GM23338 (cell line): ENCODE measurements at regions not wholly inside any gene's neighbourhood (a gene's known extent, or its start where the extent isn't known, plus 50 kb on each side); places are given as distances from the start of the nearest gene placed in this dataset.

Experiments
- CREB1 ChIP-seq: fragments of 250-450 bp; sonication (Bioruptor Pico); IDR thresholded peaks from 2 replicates; pipeline ENCODE4 v1.5.0; 2020; ENCODE audit warnings: low read depth, mild to moderate bottlenecking, moderate library complexity
- EZH2 ChIP-seq: fragments of 200-600 bp; sonication (generic); IDR thresholded peaks from one replicate; pipeline ENCODE4 v1.8.0; 2017; ENCODE audit warnings: antibody characterized with exemption, mild to moderate bottlenecking, low read depth; ENCODE audit not compliant: unreplicated experiment
- EZH2phosphoT487 ChIP-seq: fragments of 200-600 bp; sonication (generic); IDR thresholded peaks from one replicate; pipeline ENCODE4 v1.8.1; 2018; ENCODE audit warnings: antibody characterized with exemption; ENCODE audit not compliant: unreplicated experiment
- NANOG ChIP-seq: IDR thresholded peaks from 2 replicates; pipeline ENCODE4 v1.6.1; 2016; ENCODE audit warnings: antibody characterized with exemption, borderline replicate concordance
- POLR2AphosphoS5 ChIP-seq: IDR thresholded peaks from 2 replicates; pipeline ENCODE4 v1.6.1; 2016; ENCODE audit warnings: antibody characterized with exemption, low read depth
- STAT1 ChIP-seq: IDR thresholded peaks from one replicate; pipeline ENCODE4 v1.6.1; 2016; ENCODE audit warnings: antibody characterized with exemption; ENCODE audit not compliant: unreplicated experiment
- TF ChIP-seq, protein P1 (sequence below), 2 experiments: fragments of 200-600 bp in 1 of 2; sonication (generic) in 1 of 2; conservative IDR thresholded peaks; 2 replicates each; pipeline versions ENCODE4 v1.5.1 to v1.6.1; 2016 to 2017; ENCODE audit warnings: antibody characterized with exemption in 2 of 2, low read depth in 2 of 2, mild to moderate bottlenecking in 2 of 2, moderate library complexity in 1 of 2
- TF ChIP-seq, protein P2 (sequence below): fragments of 250-450 bp; sonication (Bioruptor Pico); IDR thresholded peaks from 2 replicates; pipeline ENCODE4 v1.5.0; 2020; ENCODE audit warnings: mild to moderate bottlenecking, moderate library complexity
- TF ChIP-seq, protein P3 (sequence below): IDR thresholded peaks from one replicate; pipeline ENCODE4 v1.6.1; 2018; ENCODE audit warnings: antibody characterized with exemption; ENCODE audit not compliant: unreplicated experiment
- TF ChIP-seq, protein P4 (sequence below): IDR thresholded peaks from 2 replicates; pipeline ENCODE4 v1.6.1; 2016; ENCODE audit warnings: antibody characterized with exemption

DNA sequence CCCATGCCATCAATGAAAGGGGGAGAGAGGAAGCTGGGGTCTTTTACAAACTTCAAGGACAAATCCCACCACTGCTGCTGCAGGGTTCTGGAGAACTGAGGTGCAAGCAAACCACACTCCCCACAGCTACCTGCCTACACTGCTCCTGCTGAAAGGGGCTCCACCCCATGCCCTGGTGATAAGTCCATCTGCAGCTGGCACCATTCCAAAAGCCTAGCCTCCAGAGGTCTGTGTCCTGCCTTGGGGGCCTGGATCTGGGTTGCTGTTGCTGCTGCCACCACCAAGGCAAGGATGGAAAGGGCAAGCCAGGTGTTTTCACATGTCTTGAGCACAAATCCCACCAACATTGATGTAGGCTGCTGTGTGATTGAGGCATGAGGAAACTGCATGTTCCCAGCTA is 97.4 kb upstream of the UBE2E3 start:
- TF ChIP-seq, protein P1, sequence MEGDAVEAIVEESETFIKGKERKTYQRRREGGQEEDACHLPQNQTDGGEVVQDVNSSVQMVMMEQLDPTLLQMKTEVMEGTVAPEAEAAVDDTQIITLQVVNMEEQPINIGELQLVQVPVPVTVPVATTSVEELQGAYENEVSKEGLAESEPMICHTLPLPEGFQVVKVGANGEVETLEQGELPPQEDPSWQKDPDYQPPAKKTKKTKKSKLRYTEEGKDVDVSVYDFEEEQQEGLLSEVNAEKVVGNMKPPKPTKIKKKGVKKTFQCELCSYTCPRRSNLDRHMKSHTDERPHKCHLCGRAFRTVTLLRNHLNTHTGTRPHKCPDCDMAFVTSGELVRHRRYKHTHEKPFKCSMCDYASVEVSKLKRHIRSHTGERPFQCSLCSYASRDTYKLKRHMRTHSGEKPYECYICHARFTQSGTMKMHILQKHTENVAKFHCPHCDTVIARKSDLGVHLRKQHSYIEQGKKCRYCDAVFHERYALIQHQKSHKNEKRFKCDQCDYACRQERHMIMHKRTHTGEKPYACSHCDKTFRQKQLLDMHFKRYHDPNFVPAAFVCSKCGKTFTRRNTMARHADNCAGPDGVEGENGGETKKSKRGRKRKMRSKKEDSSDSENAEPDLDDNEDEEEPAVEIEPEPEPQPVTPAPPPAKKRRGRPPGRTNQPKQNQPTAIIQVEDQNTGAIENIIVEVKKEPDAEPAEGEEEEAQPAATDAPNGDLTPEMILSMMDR (conservative IDR thresholded peaks at IDR 0.05; ENCODE audit: low read depth in 2 of 2): no peak
- TF ChIP-seq POLR2AphosphoS5 (no peak), EZH2 (no peak), NANOG (no peak), CREB1 (CRISPR knock-in tag) (no peak), EZH2phosphoT487 (no peak), STAT1 (no peak)
- TF ChIP-seq, protein P2, sequence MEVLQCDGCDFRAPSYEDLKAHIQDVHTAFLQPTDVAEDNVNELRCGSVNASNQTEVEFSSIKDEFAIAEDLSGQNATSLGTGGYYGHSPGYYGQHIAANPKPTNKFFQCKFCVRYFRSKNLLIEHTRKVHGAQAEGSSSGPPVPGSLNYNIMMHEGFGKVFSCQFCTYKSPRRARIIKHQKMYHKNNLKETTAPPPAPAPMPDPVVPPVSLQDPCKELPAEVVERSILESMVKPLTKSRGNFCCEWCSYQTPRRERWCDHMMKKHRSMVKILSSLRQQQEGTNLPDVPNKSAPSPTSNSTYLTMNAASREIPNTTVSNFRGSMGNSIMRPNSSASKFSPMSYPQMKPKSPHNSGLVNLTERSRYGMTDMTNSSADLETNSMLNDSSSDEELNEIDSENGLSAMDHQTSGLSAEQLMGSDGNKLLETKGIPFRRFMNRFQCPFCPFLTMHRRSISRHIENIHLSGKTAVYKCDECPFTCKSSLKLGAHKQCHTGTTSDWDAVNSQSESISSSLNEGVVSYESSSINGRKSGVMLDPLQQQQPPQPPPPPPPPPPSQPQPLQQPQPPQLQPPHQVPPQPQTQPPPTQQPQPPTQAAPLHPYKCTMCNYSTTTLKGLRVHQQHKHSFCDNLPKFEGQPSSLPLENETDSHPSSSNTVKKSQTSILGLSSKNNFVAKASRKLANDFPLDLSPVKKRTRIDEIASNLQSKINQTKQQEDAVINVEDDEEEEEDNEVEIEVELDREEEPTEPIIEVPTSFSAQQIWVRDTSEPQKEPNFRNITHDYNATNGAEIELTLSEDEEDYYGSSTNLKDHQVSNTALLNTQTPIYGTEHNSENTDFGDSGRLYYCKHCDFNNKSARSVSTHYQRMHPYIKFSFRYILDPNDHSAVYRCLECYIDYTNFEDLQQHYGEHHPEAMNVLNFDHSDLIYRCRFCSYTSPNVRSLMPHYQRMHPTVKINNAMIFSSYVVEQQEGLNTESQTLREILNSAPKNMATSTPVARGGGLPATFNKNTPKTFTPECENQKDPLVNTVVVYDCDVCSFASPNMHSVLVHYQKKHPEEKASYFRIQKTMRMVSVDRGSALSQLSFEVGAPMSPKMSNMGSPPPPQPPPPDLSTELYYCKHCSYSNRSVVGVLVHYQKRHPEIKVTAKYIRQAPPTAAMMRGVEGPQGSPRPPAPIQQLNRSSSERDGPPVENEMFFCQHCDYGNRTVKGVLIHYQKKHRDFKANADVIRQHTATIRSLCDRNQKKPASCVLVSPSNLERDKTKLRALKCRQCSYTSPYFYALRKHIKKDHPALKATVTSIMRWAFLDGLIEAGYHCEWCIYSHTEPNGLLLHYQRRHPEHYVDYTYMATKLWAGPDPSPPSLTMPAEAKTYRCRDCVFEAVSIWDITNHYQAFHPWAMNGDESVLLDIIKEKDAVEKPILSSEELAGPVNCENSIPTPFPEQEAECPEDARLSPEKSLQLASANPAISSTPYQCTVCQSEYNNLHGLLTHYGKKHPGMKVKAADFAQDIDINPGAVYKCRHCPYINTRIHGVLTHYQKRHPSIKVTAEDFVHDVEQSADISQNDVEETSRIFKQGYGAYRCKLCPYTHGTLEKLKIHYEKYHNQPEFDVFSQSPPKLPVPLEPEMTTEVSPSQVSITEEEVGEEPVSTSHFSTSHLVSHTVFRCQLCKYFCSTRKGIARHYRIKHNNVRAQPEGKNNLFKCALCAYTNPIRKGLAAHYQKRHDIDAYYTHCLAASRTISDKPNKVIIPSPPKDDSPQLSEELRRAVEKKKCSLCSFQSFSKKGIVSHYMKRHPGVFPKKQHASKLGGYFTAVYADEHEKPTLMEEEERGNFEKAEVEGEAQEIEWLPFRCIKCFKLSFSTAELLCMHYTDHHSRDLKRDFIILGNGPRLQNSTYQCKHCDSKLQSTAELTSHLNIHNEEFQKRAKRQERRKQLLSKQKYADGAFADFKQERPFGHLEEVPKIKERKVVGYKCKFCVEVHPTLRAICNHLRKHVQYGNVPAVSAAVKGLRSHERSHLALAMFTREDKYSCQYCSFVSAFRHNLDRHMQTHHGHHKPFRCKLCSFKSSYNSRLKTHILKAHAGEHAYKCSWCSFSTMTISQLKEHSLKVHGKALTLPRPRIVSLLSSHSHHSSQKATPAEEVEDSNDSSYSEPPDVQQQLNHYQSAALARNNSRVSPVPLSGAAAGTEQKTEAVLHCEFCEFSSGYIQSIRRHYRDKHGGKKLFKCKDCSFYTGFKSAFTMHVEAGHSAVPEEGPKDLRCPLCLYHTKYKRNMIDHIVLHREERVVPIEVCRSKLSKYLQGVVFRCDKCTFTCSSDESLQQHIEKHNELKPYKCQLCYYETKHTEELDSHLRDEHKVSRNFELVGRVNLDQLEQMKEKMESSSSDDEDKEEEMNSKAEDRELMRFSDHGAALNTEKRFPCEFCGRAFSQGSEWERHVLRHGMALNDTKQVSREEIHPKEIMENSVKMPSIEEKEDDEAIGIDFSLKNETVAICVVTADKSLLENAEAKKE (CRISPR knock-in tag): no peak
- TF ChIP-seq, protein P3, sequence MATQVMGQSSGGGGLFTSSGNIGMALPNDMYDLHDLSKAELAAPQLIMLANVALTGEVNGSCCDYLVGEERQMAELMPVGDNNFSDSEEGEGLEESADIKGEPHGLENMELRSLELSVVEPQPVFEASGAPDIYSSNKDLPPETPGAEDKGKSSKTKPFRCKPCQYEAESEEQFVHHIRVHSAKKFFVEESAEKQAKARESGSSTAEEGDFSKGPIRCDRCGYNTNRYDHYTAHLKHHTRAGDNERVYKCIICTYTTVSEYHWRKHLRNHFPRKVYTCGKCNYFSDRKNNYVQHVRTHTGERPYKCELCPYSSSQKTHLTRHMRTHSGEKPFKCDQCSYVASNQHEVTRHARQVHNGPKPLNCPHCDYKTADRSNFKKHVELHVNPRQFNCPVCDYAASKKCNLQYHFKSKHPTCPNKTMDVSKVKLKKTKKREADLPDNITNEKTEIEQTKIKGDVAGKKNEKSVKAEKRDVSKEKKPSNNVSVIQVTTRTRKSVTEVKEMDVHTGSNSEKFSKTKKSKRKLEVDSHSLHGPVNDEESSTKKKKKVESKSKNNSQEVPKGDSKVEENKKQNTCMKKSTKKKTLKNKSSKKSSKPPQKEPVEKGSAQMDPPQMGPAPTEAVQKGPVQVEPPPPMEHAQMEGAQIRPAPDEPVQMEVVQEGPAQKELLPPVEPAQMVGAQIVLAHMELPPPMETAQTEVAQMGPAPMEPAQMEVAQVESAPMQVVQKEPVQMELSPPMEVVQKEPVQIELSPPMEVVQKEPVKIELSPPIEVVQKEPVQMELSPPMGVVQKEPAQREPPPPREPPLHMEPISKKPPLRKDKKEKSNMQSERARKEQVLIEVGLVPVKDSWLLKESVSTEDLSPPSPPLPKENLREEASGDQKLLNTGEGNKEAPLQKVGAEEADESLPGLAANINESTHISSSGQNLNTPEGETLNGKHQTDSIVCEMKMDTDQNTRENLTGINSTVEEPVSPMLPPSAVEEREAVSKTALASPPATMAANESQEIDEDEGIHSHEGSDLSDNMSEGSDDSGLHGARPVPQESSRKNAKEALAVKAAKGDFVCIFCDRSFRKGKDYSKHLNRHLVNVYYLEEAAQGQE: no peak
- TF ChIP-seq, protein P4, sequence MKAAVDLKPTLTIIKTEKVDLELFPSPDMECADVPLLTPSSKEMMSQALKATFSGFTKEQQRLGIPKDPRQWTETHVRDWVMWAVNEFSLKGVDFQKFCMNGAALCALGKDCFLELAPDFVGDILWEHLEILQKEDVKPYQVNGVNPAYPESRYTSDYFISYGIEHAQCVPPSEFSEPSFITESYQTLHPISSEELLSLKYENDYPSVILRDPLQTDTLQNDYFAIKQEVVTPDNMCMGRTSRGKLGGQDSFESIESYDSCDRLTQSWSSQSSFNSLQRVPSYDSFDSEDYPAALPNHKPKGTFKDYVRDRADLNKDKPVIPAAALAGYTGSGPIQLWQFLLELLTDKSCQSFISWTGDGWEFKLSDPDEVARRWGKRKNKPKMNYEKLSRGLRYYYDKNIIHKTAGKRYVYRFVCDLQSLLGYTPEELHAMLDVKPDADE: no peak
